Activated CD4-positive, alpha-beta T cell treated with anti-CD3 and anti-CD28 coated beads for 36 hours (primary cell): ENCODE measurements at regions not wholly inside any gene's neighbourhood (a gene's known extent, or its start where the extent isn't known, plus 50 kb on each side); places are given as distances from the start of the nearest gene placed in this dataset.
A peak's percentile ranks its signal among the peaks of the same experiment; 100 is the strongest.

Experiments used
- ATAC-seq: fragments of 200-7000 bp; cut with Tn5 transposase; one replicate; pipeline ENCODE4 v1.10.0; 2021; ENCODE audit warnings: mild to moderate bottlenecking, moderate library complexity
- CTCF ChIA-PET: fragments of 350-600 bp; sonication (Branson Sonifier 250); formaldehyde crosslinking; loops from one replicate; lab custom pipeline; 2021; ENCODE audit warnings: antibody characterized with exemption; lab: Charles Lee
- POLR2A ChIA-PET: fragments of 350-600 bp; sonication (Branson Sonifier 250); formaldehyde crosslinking; loops from one replicate; lab custom pipeline; 2021; ENCODE audit warnings: antibody characterized with exemption, inconsistent platforms; lab: Charles Lee
- DNase-seq: peaks from one replicate; pipeline ENCODE4 v3.0.0-alpha.2; 2020
- H3K27ac Mint-ChIP-seq: one replicate; pipeline ENCODE4 v1.8.0; 2021; ENCODE audit warnings: mixed read lengths
- H3K27me3 Mint-ChIP-seq: one replicate; pipeline ENCODE4 v1.8.0; 2021; ENCODE audit warnings: mixed read lengths
- H3K36me3 Mint-ChIP-seq: one replicate; pipeline ENCODE4 v1.8.0; 2021; ENCODE audit warnings: low read depth, mixed read lengths
- H3K4me1 Mint-ChIP-seq: one replicate; pipeline ENCODE4 v1.8.0; 2021; ENCODE audit warnings: mixed read lengths
- H3K4me3 Mint-ChIP-seq: one replicate; pipeline ENCODE4 v1.8.0; 2021; ENCODE audit warnings: mild to moderate bottlenecking, moderate library complexity, mixed read lengths
- H3K9me3 Mint-ChIP-seq: one replicate; pipeline ENCODE4 v1.8.0; 2021; ENCODE audit warnings: low read depth, mixed read lengths
- intact Hi-C, 2 experiments: fragments of 100-400 bp; cut with DNase I in 1 of 2; cut with micrococcal nuclease in 1 of 2; formaldehyde crosslinking; loops; one replicate each; pipeline versions ENCODE4 v1.14.2 to v1.15.1; 2022 to 2024; cut with DNase I, micrococcal nuclease

DNA sequence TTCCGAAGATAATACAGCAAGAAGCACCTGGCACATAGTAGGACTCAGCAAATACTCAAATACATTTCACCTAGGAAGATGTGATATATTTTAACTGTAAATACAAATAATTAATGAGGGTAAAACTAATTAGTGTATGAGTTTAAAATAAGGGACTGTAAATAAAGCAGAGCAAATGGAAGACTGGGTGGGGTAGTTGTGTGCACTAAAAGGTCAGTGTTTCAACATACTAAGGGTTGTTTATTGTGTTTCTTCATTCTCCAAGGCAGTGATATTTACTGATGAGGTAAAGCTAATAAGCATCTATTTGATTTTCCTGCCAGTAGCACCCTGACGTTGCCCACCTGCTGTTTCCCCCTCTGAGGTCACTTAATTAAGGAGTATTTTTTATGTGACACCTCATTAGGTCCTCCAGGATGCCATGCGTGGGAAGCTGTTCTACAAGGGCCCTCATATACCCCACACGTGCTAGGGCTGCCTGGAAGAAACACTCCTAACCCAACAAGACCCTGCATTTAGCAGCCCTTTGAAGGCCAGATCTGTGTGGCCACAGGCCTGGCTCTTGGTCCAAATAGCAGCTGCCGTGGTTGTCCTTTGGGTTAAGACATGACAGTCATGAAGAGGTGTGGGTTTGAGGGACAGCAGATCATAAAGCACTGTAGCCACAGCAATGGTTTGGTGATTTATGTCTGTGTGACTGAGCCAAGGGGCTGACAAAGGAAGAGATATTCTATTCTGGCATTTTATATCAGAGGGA is 97.5 kb upstream of the RPS23 start:
- DNase-seq (no peak), ATAC-seq (no peak)
- Mint-ChIP-seq H3K4me3 (no peak overlapping the region), H3K9me3 (peaks cover 2% of the 10 kb centered on the region), H3K4me1 (peaks cover 9% of the 10 kb centered on the region), H3K27ac (no peak overlapping the region), H3K27me3 (no peaks in the 10 kb centered on the region), H3K36me3 (peaks cover 1% of the 10 kb centered on the region)
- CTCF ChIA-PET, result interaction anchor here (1.0 kb wide), 1 partner anchor 8 kb away, joined by 5 read pairs; no protein-coding TSS in a partner anchor
- intact Hi-C loops, result no loop called here
- POLR2A ChIA-PET, result no interaction called here

DNA sequence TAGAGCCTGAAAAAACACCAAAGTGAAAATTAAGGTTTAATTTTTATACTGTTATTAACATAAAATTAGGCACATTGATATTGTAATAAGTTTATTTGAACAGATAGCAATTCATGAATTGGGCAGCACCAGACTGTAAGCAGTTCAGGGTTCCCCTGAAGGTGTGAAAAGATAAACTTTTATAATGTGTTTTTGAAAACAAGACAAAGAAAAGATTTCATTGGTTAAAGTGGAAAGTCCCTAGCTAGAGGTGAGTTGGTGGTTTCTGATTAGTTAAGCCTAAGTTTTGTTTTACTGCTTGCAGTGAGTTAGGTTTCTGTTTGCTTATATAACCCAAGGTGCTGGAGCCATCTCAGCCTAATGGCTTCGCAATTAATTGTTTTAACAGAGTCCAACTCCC is 96.5 kb upstream of the RPS23 start:
- H3K36me3 Mint-ChIP-seq, result no peaks in the 10 kb centered on the region
- peaks cover 9% of the 10 kb centered on the region for H3K4me1 Mint-ChIP-seq
- POLR2A ChIA-PET, result no interaction called here
- H3K27me3 Mint-ChIP-seq, result no peaks in the 10 kb centered on the region
- DNase-seq (no peak), ATAC-seq (peak; percentile 81)
- peaks cover 2% of the 10 kb centered on the region for H3K9me3 Mint-ChIP-seq
- H3K27ac Mint-ChIP-seq, result peak overlapping the region; percentile 61
- intact Hi-C loops, result no loop called here
- CTCF ChIA-PET, result no interaction called here
- H3K4me3 Mint-ChIP-seq, result no peak overlapping the region

DNA sequence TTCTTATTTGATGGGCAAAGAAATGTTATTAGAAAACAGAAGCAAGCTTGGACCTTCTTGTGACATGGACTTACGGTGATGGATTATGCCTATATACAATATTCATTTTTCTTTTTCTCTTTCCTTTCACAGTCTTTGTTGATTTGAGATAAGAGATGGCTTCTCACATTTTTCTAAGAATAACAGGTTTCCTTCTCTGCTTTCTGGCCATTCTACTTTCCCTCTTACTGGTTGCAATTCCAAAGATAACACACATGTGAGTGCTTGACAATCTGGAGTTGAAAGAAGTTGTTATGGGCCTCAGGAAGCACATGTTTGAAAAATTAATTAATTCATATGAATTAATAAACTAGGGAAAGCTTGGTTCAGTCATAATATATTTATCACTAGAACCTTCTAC is 89.8 kb upstream of the RPS23 start:
- H3K36me3 Mint-ChIP-seq, result no peaks in the 10 kb centered on the region
- intact Hi-C loops, result loop anchor here in 1 of 2 experiments (5.0 kb wide), 1 partner anchor 159 kb away; no protein-coding TSS in a partner anchor
- H3K4me1 Mint-ChIP-seq, result peaks cover 13% of the 10 kb centered on the region
- ATAC-seq, result no peak
- CTCF ChIA-PET, result interaction anchor here (0.7 to 1.6 kb wide), 4 partner anchors 9 to 46 kb away, joined by 3 to 5 read pairs (median 3); no protein-coding TSS in a partner anchor
- H3K9me3 Mint-ChIP-seq, result no peaks in the 10 kb centered on the region
- POLR2A ChIA-PET, result no interaction called here
- peaks cover 2% of the 10 kb centered on the region for H3K27me3 Mint-ChIP-seq
- no peak overlapping the region for H3K4me3 Mint-ChIP-seq
- no peak for DNase-seq
- H3K27ac Mint-ChIP-seq, result no peak overlapping the region

DNA sequence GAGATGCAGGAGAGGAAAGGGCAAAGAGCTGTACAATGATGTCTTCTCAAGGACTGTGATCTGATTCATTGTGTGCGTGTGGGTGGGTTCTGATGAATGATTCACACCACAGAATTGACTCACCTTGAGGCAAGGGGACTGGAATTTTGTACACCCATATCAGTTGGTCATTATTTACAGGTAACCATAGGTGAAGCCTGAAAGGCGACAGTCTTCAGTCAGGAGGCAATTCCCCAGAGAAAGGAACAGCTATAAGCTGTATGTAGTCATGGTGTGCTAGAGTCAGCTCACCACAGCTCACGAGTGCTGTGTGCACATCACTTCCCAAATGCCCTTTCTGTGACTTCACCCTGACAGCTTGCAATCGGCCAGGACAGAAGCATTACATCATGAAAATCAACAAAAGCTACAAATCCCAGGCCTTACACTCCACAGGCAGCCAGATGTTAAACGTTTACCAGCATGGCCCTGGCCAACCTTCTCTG is 87.6 kb upstream of the RPS23 start:
- Mint-ChIP-seq H3K36me3 (no peaks in the 10 kb centered on the region), H3K27me3 (peaks cover 5% of the 10 kb centered on the region), H3K9me3 (no peaks in the 10 kb centered on the region), H3K4me1 (peaks cover 16% of the 10 kb centered on the region), H3K4me3 (no peak overlapping the region), H3K27ac (no peak overlapping the region)
- ATAC-seq, result peak; percentile 95
- peak; percentile 74 for DNase-seq
- intact Hi-C loops, result loop anchor here (1.0 to 5.0 kb wide), 4 partner anchors 8 to 311 kb away; no protein-coding TSS in a partner anchor
- ChIA-PET CTCF (interaction anchor here (0.6 to 1.3 kb wide), 5 partner anchors 9 to 89 kb away, joined by 3 to 6 read pairs (median 4); no protein-coding TSS in a partner anchor), POLR2A (interaction anchor here (1.1 kb wide), 1 partner anchor 9 kb away, joined by 4 read pairs; no protein-coding TSS in a partner anchor)

DNA sequence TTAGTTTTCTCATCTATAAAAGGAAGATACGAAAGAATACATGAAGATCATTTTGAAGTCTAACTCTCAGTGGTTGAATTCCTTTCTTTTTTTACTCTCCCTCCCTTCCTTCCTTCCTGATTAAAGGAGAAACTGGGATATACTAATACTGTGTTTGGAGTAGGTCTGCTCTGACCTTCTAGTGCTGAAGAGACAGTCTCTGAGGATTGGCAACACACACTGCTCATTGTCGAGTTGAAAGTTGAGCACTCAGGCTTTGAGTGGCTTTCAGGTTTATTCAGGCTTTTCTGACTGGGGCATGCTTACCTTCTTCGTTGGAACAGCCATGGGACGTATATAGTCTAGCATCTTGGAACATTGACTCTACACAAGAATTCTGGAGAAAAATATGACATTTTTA is 86.9 kb upstream of the RPS23 start:
- intact Hi-C loops, result loop anchor here (1.0 to 5.0 kb wide), 4 partner anchors 8 to 312 kb away; no protein-coding TSS in a partner anchor
- Mint-ChIP-seq H3K9me3 (no peaks in the 10 kb centered on the region), H3K36me3 (no peaks in the 10 kb centered on the region), H3K27me3 (peaks cover 5% of the 10 kb centered on the region), H3K27ac (no peak overlapping the region), H3K4me1 (peaks cover 22% of the 10 kb centered on the region), H3K4me3 (no peak overlapping the region)
- no peak for ATAC-seq
- ChIA-PET POLR2A (no interaction called here), CTCF (interaction anchor here (1.1 to 1.3 kb wide), 3 partner anchors 8 to 18 kb away, joined by 3 to 4 read pairs (median 4); no protein-coding TSS in a partner anchor)
- no peak for DNase-seq

DNA sequence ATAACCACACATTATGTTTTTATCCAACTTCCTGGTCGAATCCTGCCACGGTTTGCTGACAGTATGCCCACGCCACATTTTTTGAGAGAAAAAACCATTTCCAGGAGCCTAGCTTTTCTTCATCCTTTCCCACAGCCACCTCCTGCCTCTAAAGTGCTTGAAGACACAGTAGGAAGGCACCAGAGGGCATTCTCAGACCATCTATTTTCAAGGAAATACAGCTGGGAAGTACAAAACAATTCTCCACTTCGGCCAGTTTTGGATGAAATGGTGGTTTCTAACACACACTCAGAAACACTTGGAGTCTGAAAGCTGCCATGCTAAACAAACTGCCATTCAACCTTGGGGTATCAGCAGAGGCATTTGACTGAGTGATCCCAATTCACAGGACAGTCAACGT is 86.3 kb upstream of the RPS23 start:
- CTCF ChIA-PET, result no interaction called here
- H3K36me3 Mint-ChIP-seq, result no peaks in the 10 kb centered on the region
- H3K27ac Mint-ChIP-seq, result no peak overlapping the region
- no peaks in the 10 kb centered on the region for H3K9me3 Mint-ChIP-seq
- peaks cover 5% of the 10 kb centered on the region for H3K27me3 Mint-ChIP-seq
- ATAC-seq (no peak), DNase-seq (no peak)
- intact Hi-C loops, result loop anchor here (2.0 kb wide), 2 partner anchors 24 to 312 kb away; no protein-coding TSS in a partner anchor
- peaks cover 22% of the 10 kb centered on the region for H3K4me1 Mint-ChIP-seq
- POLR2A ChIA-PET, result no interaction called here
- H3K4me3 Mint-ChIP-seq, result no peak overlapping the region

DNA sequence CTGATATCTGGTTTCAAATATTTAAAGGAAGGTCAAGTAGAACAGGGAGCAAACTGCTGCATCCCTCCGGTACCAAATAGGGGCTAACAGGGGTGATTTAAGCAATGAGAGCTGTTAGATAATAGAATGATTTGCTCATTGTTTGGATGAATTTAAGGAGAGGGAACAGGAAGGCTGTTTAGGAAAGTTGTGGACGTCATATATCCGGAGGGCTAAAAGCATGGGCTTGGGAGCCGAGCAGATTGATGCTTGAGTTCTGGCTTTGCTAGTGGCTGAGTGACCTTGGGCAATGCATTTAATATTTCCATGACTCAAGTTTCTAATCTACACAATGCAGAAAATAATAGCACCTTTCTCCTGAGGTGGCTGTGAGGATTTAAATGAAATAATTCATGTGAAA is 85.4 kb upstream of the RPS23 start:
- no peak overlapping the region for H3K4me3 Mint-ChIP-seq
- intact Hi-C loops, result no loop called here
- DNase-seq, result no peak
- no peak overlapping the region for H3K27ac Mint-ChIP-seq
- no peaks in the 10 kb centered on the region for H3K36me3 Mint-ChIP-seq
- ATAC-seq, result no peak
- POLR2A ChIA-PET, result no interaction called here
- H3K4me1 Mint-ChIP-seq, result peaks cover 28% of the 10 kb centered on the region
- H3K27me3 Mint-ChIP-seq, result peaks cover 5% of the 10 kb centered on the region
- no peaks in the 10 kb centered on the region for H3K9me3 Mint-ChIP-seq
- CTCF ChIA-PET, result interaction anchor here (3.3 kb wide), 1 partner anchor 11 kb away, joined by 16 read pairs; no protein-coding TSS in a partner anchor

DNA sequence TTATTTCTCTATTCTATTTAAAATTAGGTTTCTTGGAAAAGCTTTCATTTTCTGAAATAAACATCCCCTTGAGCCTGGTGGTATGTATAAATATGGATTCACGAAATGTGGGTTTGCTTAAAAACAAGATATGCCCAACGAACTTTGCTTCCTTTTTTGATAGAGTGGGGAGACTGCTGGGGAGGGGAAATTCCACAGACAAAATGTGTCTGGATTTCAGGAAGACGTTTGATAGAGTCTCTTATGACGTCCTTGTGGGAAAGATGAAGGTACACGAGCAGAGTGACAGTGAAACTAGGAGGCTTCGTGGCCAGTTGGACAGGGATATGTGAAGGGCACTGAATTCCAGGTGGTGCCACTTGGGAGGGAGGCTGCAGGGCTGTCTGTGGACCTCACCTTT is 84.5 kb upstream of the RPS23 start:
- DNase-seq (no peak), ATAC-seq (no peak)
- Mint-ChIP-seq H3K4me3 (no peak overlapping the region), H3K9me3 (no peaks in the 10 kb centered on the region), H3K27ac (no peak overlapping the region), H3K36me3 (no peaks in the 10 kb centered on the region), H3K27me3 (peaks cover 4% of the 10 kb centered on the region), H3K4me1 (peaks cover 37% of the 10 kb centered on the region)
- intact Hi-C loops, result no loop called here
- CTCF ChIA-PET, result interaction anchor here (0.6 to 3.3 kb wide), 2 partner anchors 10 to 279 kb away, joined by 3 to 16 read pairs; no protein-coding TSS in a partner anchor
- POLR2A ChIA-PET, result no interaction called here

DNA sequence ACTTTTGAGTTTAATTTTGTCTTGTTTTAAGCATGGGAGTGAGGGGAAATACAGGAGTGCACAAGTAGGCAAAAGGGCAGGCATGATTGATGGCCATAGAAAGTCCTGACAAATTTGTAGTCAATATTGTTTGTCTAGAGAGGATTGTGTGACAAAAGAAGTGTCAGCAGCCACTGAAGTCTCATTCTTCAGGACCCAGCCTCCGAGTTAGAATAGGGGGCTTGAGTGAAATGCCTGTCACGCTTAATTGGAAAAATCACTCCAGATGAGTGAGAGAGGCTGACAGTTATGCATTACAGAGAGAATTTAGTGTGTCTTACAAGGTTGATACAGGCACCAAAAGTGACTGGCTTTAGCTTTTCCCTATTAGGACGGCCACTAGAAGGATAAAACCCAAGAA is 81.9 kb upstream of the RPS23 start:
- H3K36me3 Mint-ChIP-seq, result no peaks in the 10 kb centered on the region
- intact Hi-C loops, result no loop called here
- peaks cover 42% of the 10 kb centered on the region for H3K4me1 Mint-ChIP-seq
- ChIA-PET POLR2A (interaction anchor here (0.6 kb wide), 1 partner anchor 53 kb away, joined by 4 read pairs; no protein-coding TSS in a partner anchor), CTCF (no interaction called here)
- ATAC-seq, result no peak
- no peak overlapping the region for H3K4me3 Mint-ChIP-seq
- no peak for DNase-seq
- H3K27me3 Mint-ChIP-seq, result peaks cover 3% of the 10 kb centered on the region
- no peaks in the 10 kb centered on the region for H3K9me3 Mint-ChIP-seq
- peak overlapping the region; percentile 7 for H3K27ac Mint-ChIP-seq

DNA sequence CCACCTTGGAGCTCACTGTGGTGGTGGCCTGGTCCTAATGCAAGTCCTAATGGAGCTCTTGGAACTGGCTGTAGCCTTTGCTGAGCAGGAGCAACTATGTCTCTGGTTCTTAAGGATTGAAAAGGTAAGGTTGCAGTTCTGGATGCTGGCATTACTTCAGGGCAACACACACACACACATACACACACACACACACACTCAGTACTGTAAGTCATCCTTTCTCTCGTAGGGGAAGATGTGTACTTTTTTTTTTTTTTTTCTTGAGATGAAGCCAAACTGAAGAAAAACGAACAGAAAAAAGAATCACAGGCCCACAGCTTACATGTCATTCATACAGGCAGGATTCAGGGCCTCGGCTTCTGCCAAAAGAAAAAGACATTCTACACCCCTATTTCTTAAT is 81.1 kb upstream of the RPS23 start:
- CTCF ChIA-PET, result interaction anchor here (1.4 kb wide), 1 partner anchor 10 kb away, joined by 4 read pairs; no protein-coding TSS in a partner anchor
- Mint-ChIP-seq H3K36me3 (no peaks in the 10 kb centered on the region), H3K4me3 (no peak overlapping the region), H3K9me3 (no peaks in the 10 kb centered on the region), H3K4me1 (peaks cover 47% of the 10 kb centered on the region), H3K27ac (no peak overlapping the region), H3K27me3 (peaks cover 3% of the 10 kb centered on the region)
- intact Hi-C loops, result loop anchor here (5.0 to 10.0 kb wide), 5 partner anchors 106 to 1116 kb away; partner anchors contain the start of genes TMEM167A (in 2 of the 2), XRCC4 (in 2 of the 2) and VCAN (in 1 of the 2)
- no peak for DNase-seq
- no peak for ATAC-seq
- POLR2A ChIA-PET, result interaction anchor here (0.6 kb wide), 1 partner anchor 54 kb away, joined by 4 read pairs; no protein-coding TSS in a partner anchor

DNA sequence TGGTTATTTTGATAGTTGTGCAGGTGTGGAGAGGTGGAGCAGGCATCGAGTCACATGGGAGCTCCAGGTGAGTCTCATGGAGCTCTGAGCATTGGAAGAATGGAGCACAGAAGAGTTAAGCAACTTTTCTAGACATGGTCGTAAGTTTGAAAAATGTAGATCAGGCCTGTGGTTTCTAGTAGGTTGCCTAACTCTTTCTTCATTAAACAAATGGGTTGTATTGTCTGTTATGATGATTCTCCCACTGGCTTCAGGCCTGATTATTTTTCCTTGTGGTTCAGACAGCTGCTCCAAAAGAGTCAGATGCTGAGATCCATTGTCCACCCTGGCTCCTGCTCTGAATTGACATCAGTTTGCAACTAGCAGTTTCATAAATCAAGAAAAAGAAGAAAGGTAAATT is 80.3 kb upstream of the RPS23 start:
- ATAC-seq, result no peak
- Mint-ChIP-seq H3K4me1 (peaks cover 47% of the 10 kb centered on the region), H3K4me3 (no peak overlapping the region), H3K27ac (no peak overlapping the region), H3K9me3 (no peaks in the 10 kb centered on the region), H3K27me3 (peaks cover 3% of the 10 kb centered on the region), H3K36me3 (no peaks in the 10 kb centered on the region)
- ChIA-PET CTCF (interaction anchor here (0.9 to 1.4 kb wide), 2 partner anchors 9 to 10 kb away, joined by 3 to 4 read pairs; no protein-coding TSS in a partner anchor), POLR2A (no interaction called here)
- no peak for DNase-seq
- intact Hi-C loops, result loop anchor here (5.0 to 10.0 kb wide), 5 partner anchors 106 to 1116 kb away; partner anchors contain the start of genes TMEM167A (in 2 of the 2), XRCC4 (in 2 of the 2) and VCAN (in 1 of the 2)
